ENCODE measurements at regions not wholly inside any gene's neighbourhood (a gene's known extent, or its start where the extent isn't known, plus 50 kb on each side); places are given as distances from the start of the nearest gene placed in this dataset.
"Not testable (repeated sequence)": the region's sequence is repeated elsewhere in the genome, so short reads cannot be mapped to it uniquely, and the experiment has no call there.

GRCh38 chr7:45259227-45259596 lies 101.6 kb downstream of the RAMP3 start:
- intact Hi-C loops (cut with DNase I): no loop called here

GRCh38 chr7:45259966-45260646 lies 102.5 kb downstream of the RAMP3 start:
- intact Hi-C loops (cut with DNase I): loop anchor here (2.0 kb wide), 1 partner anchor 105 kb away; no protein-coding TSS in a partner anchor
- peak in 40 of 42 donors; percentile 36 to 89 (median 69) for DNase-seq

More at GRCh38 chr7:45259227-45259596, 101.6 kb downstream of the RAMP3 start:
- no peak for DNase-seq

DNA sequence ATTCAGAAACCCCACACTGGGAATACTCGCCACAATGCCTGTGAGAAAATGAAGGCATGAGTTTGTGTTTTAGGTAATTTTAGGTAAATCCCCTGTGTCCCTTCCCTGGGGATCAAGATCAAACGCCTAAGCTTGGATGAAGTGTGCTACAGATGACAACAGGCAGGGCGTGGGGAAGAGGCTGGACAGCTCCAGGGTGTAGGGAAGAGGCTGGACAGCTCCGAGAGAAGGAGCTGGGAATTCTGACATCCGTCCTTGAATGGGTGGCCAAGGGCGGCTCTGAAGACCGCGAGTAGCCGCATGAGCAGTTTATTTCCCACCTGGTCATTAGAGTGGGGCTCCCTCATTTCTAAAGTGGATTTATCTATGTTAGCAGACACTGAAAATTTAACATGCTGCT lies 109.7 kb downstream of the RAMP3 start:
- intact Hi-C loops (cut with DNase I): no loop called here
- DNase-seq: no peak

DNA sequence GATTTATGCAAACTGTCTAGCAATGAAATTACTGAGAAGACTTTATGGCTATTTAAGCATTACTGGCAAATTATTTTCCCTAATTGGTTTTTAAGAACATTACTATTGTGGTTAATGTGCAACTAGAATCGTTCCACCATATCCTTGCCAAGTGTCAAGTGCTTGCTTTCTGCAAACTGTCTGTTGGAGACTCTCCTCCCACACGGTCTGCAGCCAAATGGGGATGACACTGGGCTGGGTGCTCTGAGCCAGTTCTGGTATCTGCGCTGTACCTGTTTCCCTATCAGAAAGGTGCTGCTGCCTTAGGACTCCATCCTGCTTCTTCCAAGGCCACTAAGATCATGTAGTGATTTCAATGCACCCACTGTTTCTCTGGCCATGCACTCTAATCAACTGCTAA lies 110.4 kb downstream of the RAMP3 start:
- no peak for DNase-seq
- intact Hi-C loops (cut with DNase I): no loop called here

DNA sequence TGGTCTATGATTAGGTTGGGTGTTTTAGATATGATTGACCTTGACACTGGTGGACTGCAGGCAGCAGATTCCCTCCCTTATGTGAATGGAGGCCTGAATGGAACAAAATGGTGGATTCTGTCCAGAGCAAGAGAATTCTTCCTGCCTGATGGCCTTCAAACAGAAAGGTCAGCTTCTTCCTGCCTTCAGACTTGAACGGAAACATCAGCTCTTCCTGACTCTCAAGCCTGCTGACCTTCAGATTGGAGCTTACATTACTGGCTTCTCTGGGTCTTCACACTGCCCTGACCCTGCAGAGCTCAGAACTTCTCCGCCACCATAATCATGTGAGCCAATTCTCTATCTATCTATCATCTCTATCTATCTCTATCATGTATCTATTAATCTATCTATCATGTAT lies 111.6 kb downstream of the RAMP3 start:
- intact Hi-C loops (cut with DNase I): no loop called here
- no peak for DNase-seq

DNA sequence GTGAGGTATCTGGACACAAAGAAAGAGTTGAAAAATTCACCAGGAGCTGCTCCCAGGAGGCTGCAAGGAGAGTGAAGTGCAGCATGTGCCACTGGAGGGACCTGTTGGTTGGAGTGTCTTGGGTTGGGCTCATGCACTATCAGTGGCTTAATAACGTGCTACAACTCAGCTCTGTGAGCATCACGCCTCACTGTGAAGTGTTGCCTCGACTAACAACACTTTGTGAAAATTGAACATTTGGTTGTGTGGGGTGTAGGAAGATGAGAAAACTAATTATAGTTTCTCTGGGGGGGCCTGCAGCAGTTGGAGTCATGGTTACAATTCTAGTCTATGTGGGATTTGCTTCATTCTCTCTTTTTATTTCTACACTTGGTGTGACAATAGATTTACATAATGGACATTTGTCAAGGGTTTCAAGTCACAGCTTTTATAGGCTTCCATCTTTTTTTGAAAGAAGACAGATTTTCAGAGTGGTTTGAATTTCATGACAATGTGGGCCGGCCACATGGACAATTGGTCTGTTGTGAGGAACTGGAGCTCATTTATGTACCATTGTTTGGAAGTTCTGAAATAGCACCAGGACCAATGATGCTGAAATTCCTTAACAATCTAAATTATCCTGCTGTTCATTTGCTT lies 121.3 kb downstream of the RAMP3 start:
- peak in 1 of 42 donors; percentile 15 for DNase-seq

GRCh38 chr7:45289611-45290010 lies 132.0 kb downstream of the RAMP3 start:
- DNase-seq; intact Hi-C loops (cut with DNase I): not testable (repeated sequence)

More for the DNA sequence above, 121.3 kb downstream of the RAMP3 start:
- intact Hi-C loops (cut with DNase I): no loop called here

DNA sequence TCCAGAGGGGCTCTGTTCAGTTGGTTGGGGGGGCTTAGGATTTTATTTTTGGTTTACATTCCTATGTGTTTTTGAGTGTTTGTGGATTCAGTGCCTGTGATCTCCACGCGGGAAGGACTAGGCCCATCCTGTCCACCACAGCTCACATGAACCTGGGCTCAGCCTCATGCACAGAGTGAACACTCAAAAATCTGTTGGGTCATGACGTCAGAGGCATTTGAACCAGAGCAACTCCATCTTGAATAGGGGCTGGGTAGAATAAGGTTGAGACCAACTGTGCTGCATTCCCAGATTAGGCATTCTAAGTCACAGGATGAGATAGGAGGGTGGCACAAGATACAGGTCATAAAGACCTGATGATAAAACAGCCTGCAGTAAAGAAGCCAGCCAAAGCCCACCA lies 133.3 kb downstream of the RAMP3 start:
- intact Hi-C loops (cut with DNase I): no loop called here

GRCh38 chr7:45292481-45292880 lies 134.9 kb downstream of the RAMP3 start:
- no peak for DNase-seq

More for the DNA sequence above, 133.3 kb downstream of the RAMP3 start:
- no peak for DNase-seq

DNA sequence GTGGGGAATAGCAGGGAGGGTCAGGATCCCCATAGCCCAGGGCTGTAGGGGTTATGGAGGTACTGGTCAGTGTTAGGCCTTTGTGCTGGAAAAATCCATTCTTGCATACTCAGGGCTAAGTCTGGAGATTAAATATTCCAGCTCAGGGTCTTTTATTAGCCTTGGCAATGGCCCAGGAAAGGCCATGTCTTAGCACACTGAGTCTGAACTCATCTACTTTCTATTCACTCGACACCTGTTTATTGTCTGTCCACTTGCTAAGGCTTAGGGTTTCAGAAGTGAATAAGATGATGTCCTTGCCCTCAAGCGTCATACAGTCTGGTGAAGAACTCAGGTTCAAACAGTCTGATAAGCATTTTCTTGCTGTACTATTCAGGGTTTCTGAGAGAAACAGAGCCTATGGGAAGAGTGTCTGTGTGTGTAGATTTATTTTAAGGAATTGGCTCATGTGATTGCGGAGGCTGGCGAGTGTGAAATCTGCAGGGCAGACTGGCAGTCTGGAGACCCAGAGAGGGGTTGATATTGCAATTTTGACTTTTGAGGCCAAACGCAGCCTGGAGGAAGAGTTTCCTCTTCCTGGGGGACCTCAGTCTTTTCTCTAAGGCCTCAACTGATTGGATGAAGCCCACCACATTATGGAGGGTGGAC lies 135.8 kb downstream of the RAMP3 start:
- intact Hi-C loops (cut with DNase I): no loop called here

More at GRCh38 chr7:45292481-45292880, 134.9 kb downstream of the RAMP3 start:
- intact Hi-C loops (cut with DNase I): no loop called here

DNA sequence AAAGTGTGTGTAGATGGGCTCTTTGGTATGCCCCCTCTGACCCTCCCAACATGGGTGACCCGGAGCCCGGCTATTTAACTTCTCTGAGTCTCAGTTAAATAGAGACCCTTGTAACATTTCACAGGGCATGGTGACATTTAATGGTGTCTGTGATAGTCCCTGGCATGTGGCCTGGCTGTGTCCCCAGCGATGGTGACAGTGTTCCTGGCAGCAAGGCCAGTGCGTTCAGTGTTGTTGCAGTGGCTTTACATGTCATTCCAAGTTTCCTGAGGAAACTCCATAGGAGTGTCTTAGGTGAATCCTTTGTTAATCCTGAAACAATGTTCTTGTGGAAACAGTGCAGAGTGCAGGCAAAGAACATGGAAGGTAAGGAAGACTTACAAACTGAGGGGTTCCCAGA lies 137.0 kb downstream of the RAMP3 start:
- DNase-seq: no peak
- intact Hi-C loops (cut with DNase I): no loop called here

More for the DNA sequence above, 135.8 kb downstream of the RAMP3 start:
- DNase-seq: no peak

- intact Hi-C loops (cut with DNase I): no loop called here
- DNase-seq: no peak
Measured at GRCh38 chr7:45295222-45295621, 137.6 kb downstream of the RAMP3 start.

DNA sequence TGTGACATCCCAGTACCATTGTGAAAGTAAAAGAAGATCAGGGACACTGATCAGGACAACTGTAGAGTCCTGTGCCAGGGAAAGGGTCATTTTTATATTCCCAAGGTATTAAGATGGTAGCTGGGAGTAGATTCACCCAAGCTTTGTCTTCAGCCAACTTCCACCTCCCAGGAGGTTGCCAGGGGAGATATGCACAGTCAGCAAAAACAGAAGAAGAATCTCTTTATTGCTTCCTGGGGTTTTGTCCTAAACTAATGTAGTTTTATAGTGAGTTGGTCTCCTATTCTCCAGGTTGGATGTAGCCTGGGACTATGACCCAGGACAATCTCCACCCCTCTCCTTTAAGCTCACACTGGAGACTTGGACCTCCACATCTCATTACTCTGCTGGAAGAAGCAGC lies 139.2 kb downstream of the RAMP3 start:
- intact Hi-C loops (cut with DNase I): no loop called here
- DNase-seq: no peak

DNA sequence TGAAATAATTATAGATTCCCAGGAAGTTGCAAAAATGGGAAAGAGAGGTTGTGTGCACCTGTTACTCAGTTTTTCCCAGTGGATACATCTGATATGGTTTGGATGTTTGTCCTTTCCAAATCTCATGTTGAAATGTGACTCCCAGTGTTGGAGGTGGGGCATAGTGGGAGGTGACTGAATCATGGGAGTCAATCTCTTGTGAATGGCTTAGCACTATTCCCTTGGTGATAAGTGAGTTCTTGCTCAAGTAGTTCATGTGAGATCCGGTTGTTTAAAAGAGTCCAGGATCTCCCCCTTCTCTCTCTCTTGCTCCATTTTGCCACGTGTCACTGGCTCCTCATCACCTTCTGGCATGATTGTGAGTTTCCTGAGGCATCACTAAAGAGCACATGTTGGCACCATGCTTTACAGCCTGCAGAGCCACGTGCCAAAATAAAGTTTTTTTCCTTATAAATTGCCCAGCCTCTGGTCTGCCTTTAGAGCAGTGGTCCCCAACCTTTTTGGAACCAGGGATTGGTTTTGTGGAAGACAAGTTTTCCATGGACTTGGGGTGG lies 149.2 kb downstream of the RAMP3 start:
- no peak for DNase-seq
- intact Hi-C loops (cut with DNase I): no loop called here

DNA sequence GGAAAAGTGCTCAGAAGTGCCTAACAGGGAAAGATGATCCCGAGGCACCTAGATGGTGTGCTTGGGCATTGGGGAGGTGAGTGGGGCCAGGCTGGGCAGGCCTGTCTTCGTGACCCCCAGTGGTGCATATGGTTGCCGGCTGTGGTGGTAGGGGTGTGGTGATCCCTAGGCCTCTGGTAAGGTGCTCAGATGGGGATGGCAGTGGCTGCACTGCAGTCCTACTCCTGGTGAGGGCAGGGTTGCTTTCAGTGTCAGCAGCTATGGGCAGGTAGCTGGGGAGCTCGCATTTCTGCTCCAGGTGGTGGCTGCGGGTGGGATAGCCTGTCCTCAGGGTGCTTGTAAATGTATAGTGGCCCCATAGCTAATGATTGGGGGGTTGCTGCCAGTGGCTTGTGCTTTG lies 154.0 kb downstream of the RAMP3 start:
- no peak for DNase-seq
- intact Hi-C loops (cut with DNase I): no loop called here

- intact Hi-C loops (cut with DNase I); DNase-seq: not testable (repeated sequence)
Measured at GRCh38 chr7:45315512-45315911, 157.9 kb downstream of the RAMP3 start.

- intact Hi-C loops (cut with DNase I): no loop called here
- no peak for DNase-seq
Measured at GRCh38 chr7:45324683-45325237, 167.2 kb downstream of the RAMP3 start.

DNA sequence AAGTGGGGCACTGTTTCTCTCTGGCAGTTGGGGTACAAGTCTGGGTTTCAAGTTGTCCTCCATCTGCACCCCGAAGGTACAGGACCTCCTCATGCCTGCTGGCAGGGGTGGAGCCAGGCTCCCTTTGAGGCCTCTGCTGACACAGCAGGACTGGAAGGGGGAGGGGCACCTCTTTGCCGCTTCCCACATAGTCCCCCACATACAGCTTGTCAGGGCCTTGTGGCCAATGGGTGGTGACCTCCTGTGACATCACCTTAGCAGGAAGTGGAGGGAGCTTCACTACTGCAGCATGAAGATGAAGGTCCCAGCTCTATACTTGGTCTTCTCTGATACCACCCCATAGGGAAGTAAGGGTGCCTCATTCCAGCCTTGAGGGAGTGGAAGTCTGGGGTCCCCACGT lies 167.8 kb downstream of the RAMP3 start:
- DNase-seq: no peak
- intact Hi-C loops (cut with DNase I): no loop called here

DNA sequence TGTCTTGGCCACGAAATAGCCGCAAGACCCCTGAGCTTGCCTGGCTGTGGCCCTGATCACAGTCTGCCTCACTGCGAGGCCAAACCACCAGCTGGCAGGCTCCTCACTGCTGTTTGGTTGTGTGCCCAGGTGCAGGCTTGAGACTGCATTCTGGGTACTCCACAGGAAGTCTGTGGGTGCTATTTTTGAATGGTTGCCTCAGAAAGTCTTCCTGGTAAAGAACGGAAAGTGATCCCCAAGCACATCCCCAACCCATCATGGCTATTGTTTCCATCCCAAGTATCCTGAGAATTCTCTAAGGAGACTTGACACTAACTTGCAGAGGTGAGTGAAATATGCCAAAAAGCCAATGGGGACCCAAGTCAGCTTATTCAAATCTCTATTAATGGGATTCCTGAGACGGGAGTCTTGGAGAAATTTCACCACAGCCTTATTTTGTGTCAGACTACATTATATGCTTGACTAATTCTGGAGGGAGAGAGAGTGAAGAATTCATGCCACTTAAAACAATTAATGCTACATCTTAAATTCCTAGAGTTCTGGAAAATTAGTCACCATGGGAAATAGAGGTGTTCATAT lies 170.9 kb downstream of the RAMP3 start:
- no peak for DNase-seq
- intact Hi-C loops (cut with DNase I): no loop called here
